HL-60 (cell line): ENCODE measurements at regions not wholly inside any gene's neighbourhood (a gene's known extent, or its start where the extent isn't known, plus 50 kb on each side); places are given as distances from the start of the nearest gene placed in this dataset.

Experiments
- DNase-seq, 2 experiments: peaks; one replicate each; pipeline ENCODE4 v3.0.0-alpha.2; 2010 to 2020; ENCODE audit warnings: low read depth in 1 of 2, low spot score in 1 of 2
- H3K27ac ChIP-seq: fragments of 250-450 bp; sonication (Bioruptor Pico); replicated peaks from 2 replicates; pipeline ENCODE4 v1.5.1; 2020; ENCODE audit warnings: mild to moderate bottlenecking, moderate library complexity
- H3K27me3 ChIP-seq: fragments of 250-450 bp; sonication (Bioruptor Pico); 2 replicates; pipeline ENCODE4 v1.5.1; 2021; ENCODE audit warnings: mild to moderate bottlenecking, moderate library complexity; ENCODE audit not compliant: insufficient read depth, poor library complexity, severe bottlenecking
- H3K4me3 ChIP-seq: replicated peaks from 2 replicates; pipeline ENCODE4 v1.5.1; 2011; ENCODE audit warnings: mild to moderate bottlenecking, control low read depth, low read length; ENCODE audit not compliant: insufficient read depth
- CTCF ChIP-seq: IDR thresholded peaks from one replicate; pipeline ENCODE4 v1.5.1; 2011; ENCODE audit warnings: low read length, control low read depth, inconsistent platforms; ENCODE audit not compliant: insufficient read depth
- GABPA ChIP-seq: IDR thresholded peaks from 2 replicates; pipeline ENCODE4 v1.6.1; 2012; ENCODE audit warnings: low read depth
- POLR2AphosphoS5 ChIP-seq: IDR thresholded peaks from 2 replicates; pipeline ENCODE4 v1.6.1; 2012; ENCODE audit warnings: low read depth
- SPI1 ChIP-seq: IDR thresholded peaks from 2 replicates; pipeline ENCODE4 v1.6.1; 2012; ENCODE audit warnings: low read depth, mild to moderate bottlenecking, borderline replicate concordance
- TF ChIP-seq, protein P1 (sequence below): IDR thresholded peaks from 2 replicates; pipeline ENCODE4 v1.6.1; 2012; ENCODE audit warnings: low read depth; ENCODE audit not compliant: insufficient replicate concordance

DNA sequence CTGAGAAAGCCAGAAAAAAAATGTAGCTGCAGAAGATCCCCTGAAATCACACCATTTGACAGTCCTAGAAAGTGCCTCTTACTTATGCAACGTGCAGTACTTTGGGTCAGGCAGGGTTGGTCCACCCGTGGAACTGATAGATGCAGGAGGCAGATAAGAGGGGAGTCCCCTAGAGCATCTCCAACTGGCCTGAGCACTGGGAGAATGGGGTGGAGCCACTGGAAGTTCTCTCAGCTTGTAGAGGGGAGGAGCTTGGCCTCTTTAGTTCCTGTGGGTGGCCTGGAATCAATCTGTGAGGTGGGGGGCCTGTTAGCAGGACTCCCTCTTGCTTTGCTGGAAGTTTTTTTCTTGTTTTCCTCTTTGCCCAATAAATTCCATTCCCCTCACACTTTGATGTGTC is 335.7 kb upstream of the NCAM2 start:
- no peaks in the 10 kb centered on the region for H3K27me3 ChIP-seq
- DNase-seq, result no peak
- H3K4me3 ChIP-seq, result no peak overlapping the region
- no peak overlapping the region for H3K27ac ChIP-seq
- TF ChIP-seq CTCF (no peak), POLR2AphosphoS5 (no peak), GABPA (no peak), SPI1 (no peak)
- TF ChIP-seq, protein P1, sequence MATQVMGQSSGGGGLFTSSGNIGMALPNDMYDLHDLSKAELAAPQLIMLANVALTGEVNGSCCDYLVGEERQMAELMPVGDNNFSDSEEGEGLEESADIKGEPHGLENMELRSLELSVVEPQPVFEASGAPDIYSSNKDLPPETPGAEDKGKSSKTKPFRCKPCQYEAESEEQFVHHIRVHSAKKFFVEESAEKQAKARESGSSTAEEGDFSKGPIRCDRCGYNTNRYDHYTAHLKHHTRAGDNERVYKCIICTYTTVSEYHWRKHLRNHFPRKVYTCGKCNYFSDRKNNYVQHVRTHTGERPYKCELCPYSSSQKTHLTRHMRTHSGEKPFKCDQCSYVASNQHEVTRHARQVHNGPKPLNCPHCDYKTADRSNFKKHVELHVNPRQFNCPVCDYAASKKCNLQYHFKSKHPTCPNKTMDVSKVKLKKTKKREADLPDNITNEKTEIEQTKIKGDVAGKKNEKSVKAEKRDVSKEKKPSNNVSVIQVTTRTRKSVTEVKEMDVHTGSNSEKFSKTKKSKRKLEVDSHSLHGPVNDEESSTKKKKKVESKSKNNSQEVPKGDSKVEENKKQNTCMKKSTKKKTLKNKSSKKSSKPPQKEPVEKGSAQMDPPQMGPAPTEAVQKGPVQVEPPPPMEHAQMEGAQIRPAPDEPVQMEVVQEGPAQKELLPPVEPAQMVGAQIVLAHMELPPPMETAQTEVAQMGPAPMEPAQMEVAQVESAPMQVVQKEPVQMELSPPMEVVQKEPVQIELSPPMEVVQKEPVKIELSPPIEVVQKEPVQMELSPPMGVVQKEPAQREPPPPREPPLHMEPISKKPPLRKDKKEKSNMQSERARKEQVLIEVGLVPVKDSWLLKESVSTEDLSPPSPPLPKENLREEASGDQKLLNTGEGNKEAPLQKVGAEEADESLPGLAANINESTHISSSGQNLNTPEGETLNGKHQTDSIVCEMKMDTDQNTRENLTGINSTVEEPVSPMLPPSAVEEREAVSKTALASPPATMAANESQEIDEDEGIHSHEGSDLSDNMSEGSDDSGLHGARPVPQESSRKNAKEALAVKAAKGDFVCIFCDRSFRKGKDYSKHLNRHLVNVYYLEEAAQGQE, result no peak

GRCh38 chr21:20667931-20668330 is 330.3 kb upstream of the NCAM2 start:
- H3K27ac ChIP-seq, result no peak overlapping the region
- TF ChIP-seq POLR2AphosphoS5 (no peak), GABPA (no peak), SPI1 (no peak), CTCF (no peak)
- TF ChIP-seq, protein P1, result no peak
- DNase-seq, result no peak
- no peaks in the 10 kb centered on the region for H3K27me3 ChIP-seq
- no peak overlapping the region for H3K4me3 ChIP-seq

GRCh38 chr21:20685475-20685874 is 312.7 kb upstream of the NCAM2 start:
- TF ChIP-seq, protein P1, result no peak
- TF ChIP-seq POLR2AphosphoS5 (no peak), CTCF (no peak), GABPA (no peak), SPI1 (no peak)
- Histone ChIP-seq H3K4me3 (no peak overlapping the region), H3K27me3 (no peaks in the 10 kb centered on the region), H3K27ac (no peak overlapping the region)
- no peak for DNase-seq
